ENCODE measurements at regions not wholly inside any gene's neighbourhood (a gene's known extent, or its start where the extent isn't known, plus 50 kb on each side); places are given as distances from the start of the nearest gene placed in this dataset.

DNA sequence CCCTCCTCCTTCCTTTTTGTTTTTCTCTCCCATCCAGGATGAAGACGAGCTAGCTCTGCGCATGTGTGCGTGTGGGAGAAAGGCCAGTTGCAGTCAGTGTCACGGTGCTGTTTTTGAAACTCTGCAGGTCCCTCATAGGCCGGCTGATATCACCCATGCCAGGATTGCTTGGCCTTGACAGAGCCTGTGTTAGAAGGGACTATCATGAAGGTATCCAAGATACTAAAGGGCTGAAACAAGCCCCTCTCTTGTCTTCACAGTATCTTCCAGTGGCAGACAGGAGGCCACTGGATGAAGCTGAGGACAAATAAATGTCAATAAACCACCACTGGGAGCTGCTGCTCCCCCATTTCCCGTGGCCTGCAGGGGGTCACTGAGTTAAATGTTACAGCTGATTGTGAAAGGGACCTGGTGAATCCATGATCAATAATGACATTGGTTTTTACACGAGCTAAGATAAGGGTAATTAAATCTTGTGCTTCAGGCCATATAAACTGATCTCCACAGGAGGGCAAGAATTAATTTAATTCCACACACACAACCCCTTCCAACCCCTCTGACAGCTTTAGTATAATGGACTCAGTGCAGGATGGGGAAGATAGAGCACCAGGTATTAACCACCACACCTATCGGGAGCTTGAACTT lies 64.6 kb upstream of the TARBP1 start:
- 84 to 88% methylated on average over 8 of the region's 8 CpGs for WGBS, 2 donors
- no peaks in the 10 kb centered on the region for H3K27me3 ChIP-seq (ENCODE audit: control insufficient read depth in 3 of 3, insufficient read depth in 3 of 3, low read length in 2 of 3)
- no peak overlapping the region for H3K4me3 ChIP-seq
- no peak for ATAC-seq (ENCODE audit: insufficient read depth, low FRiP score)
- no peak for DNase-seq
- peaks cover 20 to 51% (median 27%) of the 10 kb centered on the region in 5 donors for H3K4me1 ChIP-seq (ENCODE audit: control insufficient read depth in 5 of 5, insufficient read depth in 5 of 5, low read length in 5 of 5)
- no peaks in the 10 kb centered on the region for H3K36me3 ChIP-seq (ENCODE audit: control insufficient read depth in 4 of 4, insufficient read depth in 4 of 4, low read length in 4 of 4)
- peak overlapping the region; percentile 5 to 18 for H3K9ac ChIP-seq (ENCODE audit: insufficient read depth in 1 of 2, low read length in 2 of 2)
- no peaks in the 10 kb centered on the region for H3K9me3 ChIP-seq (ENCODE audit: control insufficient read depth in 4 of 4, insufficient read depth in 3 of 4, low read length in 3 of 4)
- peak overlapping the region; percentile 41 to 94 for H3K27ac ChIP-seq (ENCODE audit: low read depth in 1 of 2, low read length in 1 of 2)
- TF ChIP-seq, protein P1, sequence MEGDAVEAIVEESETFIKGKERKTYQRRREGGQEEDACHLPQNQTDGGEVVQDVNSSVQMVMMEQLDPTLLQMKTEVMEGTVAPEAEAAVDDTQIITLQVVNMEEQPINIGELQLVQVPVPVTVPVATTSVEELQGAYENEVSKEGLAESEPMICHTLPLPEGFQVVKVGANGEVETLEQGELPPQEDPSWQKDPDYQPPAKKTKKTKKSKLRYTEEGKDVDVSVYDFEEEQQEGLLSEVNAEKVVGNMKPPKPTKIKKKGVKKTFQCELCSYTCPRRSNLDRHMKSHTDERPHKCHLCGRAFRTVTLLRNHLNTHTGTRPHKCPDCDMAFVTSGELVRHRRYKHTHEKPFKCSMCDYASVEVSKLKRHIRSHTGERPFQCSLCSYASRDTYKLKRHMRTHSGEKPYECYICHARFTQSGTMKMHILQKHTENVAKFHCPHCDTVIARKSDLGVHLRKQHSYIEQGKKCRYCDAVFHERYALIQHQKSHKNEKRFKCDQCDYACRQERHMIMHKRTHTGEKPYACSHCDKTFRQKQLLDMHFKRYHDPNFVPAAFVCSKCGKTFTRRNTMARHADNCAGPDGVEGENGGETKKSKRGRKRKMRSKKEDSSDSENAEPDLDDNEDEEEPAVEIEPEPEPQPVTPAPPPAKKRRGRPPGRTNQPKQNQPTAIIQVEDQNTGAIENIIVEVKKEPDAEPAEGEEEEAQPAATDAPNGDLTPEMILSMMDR (IDR thresholded peaks at IDR 0.05; ENCODE audit: control extremely low read depth, extremely low read depth), result no peak

DNA sequence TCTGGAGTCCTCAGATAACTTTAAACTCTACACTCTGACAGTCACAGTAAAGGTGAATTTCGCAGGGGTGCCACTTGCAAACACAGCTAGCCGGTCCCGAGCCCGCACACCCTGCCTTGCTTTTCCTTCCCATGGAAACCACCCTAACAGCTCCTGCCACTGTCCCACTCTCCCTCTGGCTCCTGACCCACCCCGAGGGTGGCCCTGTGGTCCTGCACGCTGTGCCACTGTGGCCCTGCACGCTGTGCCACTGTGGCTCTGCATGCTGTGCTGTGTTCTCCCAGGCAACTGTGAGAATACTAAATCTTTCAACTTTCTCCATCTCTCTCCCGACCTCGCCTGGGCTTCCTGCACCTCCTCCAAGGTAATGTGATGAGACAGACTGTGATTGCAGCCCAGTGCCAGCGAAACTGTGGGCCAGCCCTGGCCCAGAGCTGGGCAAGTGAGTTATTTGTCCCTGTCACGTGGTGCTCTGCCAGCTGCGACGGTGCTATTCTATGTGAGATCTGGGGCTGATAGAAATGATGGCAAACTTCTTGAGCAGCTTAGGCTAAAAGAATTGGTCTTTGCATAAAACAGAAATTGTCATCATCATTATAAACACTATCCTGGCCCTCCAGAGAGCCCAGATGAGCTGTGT lies 63.4 kb upstream of the TARBP1 start:
- Histone ChIP-seq H3K9me3 (ENCODE audit: control insufficient read depth in 4 of 4, insufficient read depth in 3 of 4, low read length in 3 of 4) (no peaks in the 10 kb centered on the region), H3K27ac (ENCODE audit: low read depth in 1 of 2, low read length in 1 of 2) (peak overlapping the region in 1 of 2 donors; percentile 13), H3K36me3 (ENCODE audit: control insufficient read depth in 4 of 4, insufficient read depth in 4 of 4, low read length in 4 of 4) (no peaks in the 10 kb centered on the region), H3K4me1 (ENCODE audit: control insufficient read depth in 5 of 5, insufficient read depth in 5 of 5, low read length in 5 of 5) (peaks cover 20 to 63% (median 35%) of the 10 kb centered on the region in 5 donors), H3K27me3 (ENCODE audit: control insufficient read depth in 3 of 3, insufficient read depth in 3 of 3, low read length in 2 of 3) (no peaks in the 10 kb centered on the region), H3K4me3 (no peak overlapping the region), H3K9ac (ENCODE audit: insufficient read depth in 1 of 2, low read length in 2 of 2) (no peak overlapping the region)
- no peak for ATAC-seq (ENCODE audit: insufficient read depth, low FRiP score)
- 95% methylated on average over 13 of the region's 13 CpGs for WGBS, 2 donors
- DNase-seq, result no peak
- TF ChIP-seq, protein P1 (IDR thresholded peaks at IDR 0.05; ENCODE audit: control extremely low read depth, extremely low read depth), result no peak

DNA sequence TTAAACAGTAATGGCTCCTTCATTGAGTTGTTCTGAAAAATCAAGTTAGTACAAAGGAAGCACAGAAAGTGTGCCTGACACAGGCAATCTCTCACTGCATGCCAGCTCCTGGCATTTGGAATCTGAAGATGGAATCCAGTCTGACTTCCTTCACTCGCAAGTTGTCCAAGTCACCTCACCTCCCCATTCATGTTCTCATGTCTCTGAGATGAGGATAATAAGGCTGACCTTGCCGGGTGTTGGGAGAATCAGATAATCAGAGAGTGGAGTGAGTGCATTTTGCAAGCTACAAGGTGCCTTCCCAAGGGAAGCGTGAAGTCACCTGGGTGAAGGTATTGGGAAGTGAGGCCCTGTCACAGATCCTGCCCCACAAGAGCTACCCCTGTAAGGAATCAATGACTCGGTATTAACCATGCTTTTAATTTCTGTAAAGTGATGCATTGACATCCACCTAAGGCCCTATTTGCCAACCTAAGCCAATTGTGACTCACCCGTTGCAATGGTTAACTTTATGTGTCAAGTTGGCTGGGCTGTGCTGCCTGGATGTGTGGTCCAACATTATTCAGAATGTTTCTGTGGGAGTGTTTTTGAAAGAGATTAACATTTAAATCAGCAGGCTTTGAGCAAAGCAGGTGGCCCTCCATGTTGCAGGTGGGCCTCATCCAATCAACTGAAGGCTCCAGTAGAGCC lies 62.5 kb upstream of the TARBP1 start:
- Histone ChIP-seq H3K27me3 (ENCODE audit: control insufficient read depth in 3 of 3, insufficient read depth in 3 of 3, low read length in 2 of 3) (no peaks in the 10 kb centered on the region), H3K4me1 (ENCODE audit: control insufficient read depth in 5 of 5, insufficient read depth in 5 of 5, low read length in 5 of 5) (peaks cover 20 to 72% (median 43%) of the 10 kb centered on the region in 5 donors), H3K36me3 (ENCODE audit: control insufficient read depth in 4 of 4, insufficient read depth in 4 of 4, low read length in 4 of 4) (no peaks in the 10 kb centered on the region), H3K4me3 (no peak overlapping the region), H3K9ac (ENCODE audit: insufficient read depth in 1 of 2, low read length in 2 of 2) (no peak overlapping the region), H3K27ac (ENCODE audit: low read depth in 1 of 2, low read length in 1 of 2) (no peak overlapping the region), H3K9me3 (ENCODE audit: control insufficient read depth in 4 of 4, insufficient read depth in 3 of 4, low read length in 3 of 4) (no peaks in the 10 kb centered on the region)
- WGBS, 2 donors, result 90 to 95% methylated on average over 5 of the region's 5 CpGs
- ATAC-seq (ENCODE audit: insufficient read depth, low FRiP score) (no peak), DNase-seq (no peak)
- TF ChIP-seq, protein P1 (IDR thresholded peaks at IDR 0.05; ENCODE audit: control extremely low read depth, extremely low read depth), result no peak

Data from lung (tissue), 11 donors.